NB4 (cell line): ENCODE measurements at regions not wholly inside any gene's neighbourhood (a gene's known extent, or its start where the extent isn't known, plus 50 kb on each side); places are given as distances from the start of the nearest gene placed in this dataset.

Experiments
- CTCF ChIP-seq: IDR thresholded peaks from one replicate; pipeline ENCODE4 v1.5.1; 2012; ENCODE audit warnings: low read depth, low read length
- POLR2A ChIP-seq: IDR thresholded peaks from 2 replicates; pipeline ENCODE4 v1.6.1; 2011; ENCODE audit warnings: mild to moderate bottlenecking; ENCODE audit not compliant: insufficient read length; ENCODE audit errors: extremely low read depth
- TF ChIP-seq, protein P1 (sequence below): IDR thresholded peaks from 2 replicates; pipeline ENCODE4 v1.6.1; 2011; ENCODE audit warnings: low read depth, low read length

DNA sequence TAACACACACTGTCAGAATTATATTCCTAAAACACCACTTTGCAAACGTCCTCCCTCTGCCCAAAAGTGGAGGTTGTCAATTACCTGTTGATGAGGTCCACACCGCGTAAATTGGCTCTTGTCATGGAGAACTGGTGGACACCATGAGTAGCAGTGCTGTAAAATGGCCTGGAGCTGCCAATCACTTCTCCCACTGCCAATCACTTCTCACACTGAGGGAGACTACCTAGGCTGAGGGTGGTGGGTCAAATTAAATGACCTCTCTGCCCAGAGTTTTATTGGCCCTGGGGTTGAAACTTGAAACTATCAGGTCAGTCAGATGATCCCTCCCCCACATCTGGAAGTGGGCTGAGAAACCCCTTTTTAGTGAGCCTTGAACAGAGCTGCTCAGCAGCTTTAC, 89.6 kb downstream of the SOWAHC start:
- TF ChIP-seq, protein P1, sequence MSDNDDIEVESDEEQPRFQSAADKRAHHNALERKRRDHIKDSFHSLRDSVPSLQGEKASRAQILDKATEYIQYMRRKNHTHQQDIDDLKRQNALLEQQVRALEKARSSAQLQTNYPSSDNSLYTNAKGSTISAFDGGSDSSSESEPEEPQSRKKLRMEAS = no peak
- TF ChIP-seq CTCF (no peak), POLR2A (no peak)
